ENCODE measurements at regions not wholly inside any gene's neighbourhood (a gene's known extent, or its start where the extent isn't known, plus 50 kb on each side); places are given as distances from the start of the nearest gene placed in this dataset.

DNA sequence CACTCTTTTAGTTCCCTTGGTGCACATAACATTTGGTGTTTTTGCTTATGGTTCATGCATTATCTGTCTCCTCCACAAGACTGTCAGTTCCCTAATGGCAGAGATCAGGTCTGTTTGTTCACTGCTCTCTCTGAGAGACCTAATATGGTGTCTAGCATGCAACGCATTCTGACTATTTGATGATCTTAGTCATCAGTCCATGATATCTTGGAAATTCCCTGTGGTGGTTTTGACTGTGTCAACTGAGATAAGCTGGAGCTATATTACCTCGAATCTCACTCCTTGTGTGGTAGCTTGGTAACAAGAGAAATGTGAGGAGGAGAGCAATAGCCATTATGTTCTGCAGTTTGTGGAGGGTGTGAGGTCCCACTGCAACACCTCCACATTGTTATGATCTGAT is 229.8 kb downstream of the FRK start:
- BruUV-seq (replicated peaks): no TSS peak
- no peak for TF ChIP-seq EZH2 (IDR thresholded peaks at IDR 0.05; ENCODE audit: borderline replicate concordance, low read depth, low read length, poor library complexity, severe bottlenecking)
- TF ChIP-seq, protein P1, sequence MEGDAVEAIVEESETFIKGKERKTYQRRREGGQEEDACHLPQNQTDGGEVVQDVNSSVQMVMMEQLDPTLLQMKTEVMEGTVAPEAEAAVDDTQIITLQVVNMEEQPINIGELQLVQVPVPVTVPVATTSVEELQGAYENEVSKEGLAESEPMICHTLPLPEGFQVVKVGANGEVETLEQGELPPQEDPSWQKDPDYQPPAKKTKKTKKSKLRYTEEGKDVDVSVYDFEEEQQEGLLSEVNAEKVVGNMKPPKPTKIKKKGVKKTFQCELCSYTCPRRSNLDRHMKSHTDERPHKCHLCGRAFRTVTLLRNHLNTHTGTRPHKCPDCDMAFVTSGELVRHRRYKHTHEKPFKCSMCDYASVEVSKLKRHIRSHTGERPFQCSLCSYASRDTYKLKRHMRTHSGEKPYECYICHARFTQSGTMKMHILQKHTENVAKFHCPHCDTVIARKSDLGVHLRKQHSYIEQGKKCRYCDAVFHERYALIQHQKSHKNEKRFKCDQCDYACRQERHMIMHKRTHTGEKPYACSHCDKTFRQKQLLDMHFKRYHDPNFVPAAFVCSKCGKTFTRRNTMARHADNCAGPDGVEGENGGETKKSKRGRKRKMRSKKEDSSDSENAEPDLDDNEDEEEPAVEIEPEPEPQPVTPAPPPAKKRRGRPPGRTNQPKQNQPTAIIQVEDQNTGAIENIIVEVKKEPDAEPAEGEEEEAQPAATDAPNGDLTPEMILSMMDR (conservative IDR thresholded peaks at IDR 0.05; ENCODE audit: low read depth, low read length): no peak
- intact Hi-C loops (cut with micrococcal nuclease; ENCODE audit: unreplicated experiment): no loop called here
- ChIA-PET CTCF (no interaction called here), POLR2A (ENCODE audit: low non-redundant PET) (no interaction called here)
- H3K9me3 ChIP-seq (ENCODE audit: low read depth, low read length, poor library complexity, severe bottlenecking): no peaks in the 10 kb centered on the region
- H3K27ac ChIP-seq (ENCODE audit: low read depth, low read length, poor library complexity, severe bottlenecking): no peak overlapping the region
- H3K36me3 ChIP-seq (ENCODE audit: insufficient read depth, low read length, poor library complexity, severe bottlenecking): no peaks in the 10 kb centered on the region
- H3K4me1 ChIP-seq (ENCODE audit: insufficient read depth, low read length, poor library complexity, severe bottlenecking): no peaks in the 10 kb centered on the region
- no peak for DNase-seq (ENCODE audit: low spot score)
- H3K27me3 ChIP-seq (replicated peaks; ENCODE audit: insufficient read depth, low read depth, low read length, poor library complexity): no peaks in the 10 kb centered on the region
- no peak overlapping the region for H3K4me3 ChIP-seq (ENCODE audit: low read depth, low read length, poor library complexity, severe bottlenecking)

GRCh38 chr6:115821798-115822197 is 238.9 kb downstream of the FRK start:
- no TSS peak for BruUV-seq (replicated peaks)
- H3K4me3 ChIP-seq (ENCODE audit: low read depth, low read length, poor library complexity, severe bottlenecking): no peak overlapping the region
- TF ChIP-seq, protein P1 (conservative IDR thresholded peaks at IDR 0.05; ENCODE audit: low read depth, low read length): no peak
- no peak for TF ChIP-seq EZH2 (IDR thresholded peaks at IDR 0.05; ENCODE audit: borderline replicate concordance, low read depth, low read length, poor library complexity, severe bottlenecking)
- no peaks in the 10 kb centered on the region for H3K36me3 ChIP-seq (ENCODE audit: insufficient read depth, low read length, poor library complexity, severe bottlenecking)
- H3K9me3 ChIP-seq (ENCODE audit: low read depth, low read length, poor library complexity, severe bottlenecking): no peaks in the 10 kb centered on the region
- intact Hi-C loops (cut with micrococcal nuclease; ENCODE audit: unreplicated experiment): no loop called here
- ChIA-PET CTCF (no interaction called here), POLR2A (ENCODE audit: low non-redundant PET) (no interaction called here)
- no peak overlapping the region for H3K27ac ChIP-seq (ENCODE audit: low read depth, low read length, poor library complexity, severe bottlenecking)
- H3K4me1 ChIP-seq (ENCODE audit: insufficient read depth, low read length, poor library complexity, severe bottlenecking): no peaks in the 10 kb centered on the region
- no peak for DNase-seq (ENCODE audit: low spot score)
- no peaks in the 10 kb centered on the region for H3K27me3 ChIP-seq (replicated peaks; ENCODE audit: insufficient read depth, low read depth, low read length, poor library complexity)

- intact Hi-C loops (cut with micrococcal nuclease; ENCODE audit: unreplicated experiment): no loop called here
Measured at GRCh38 chr6:115819506-115819905, 241.2 kb downstream of the FRK start.

More at GRCh38 chr6:115819506-115819905, 241.2 kb downstream of the FRK start:
- no peak overlapping the region for H3K27ac ChIP-seq (ENCODE audit: low read depth, low read length, poor library complexity, severe bottlenecking)
- no peaks in the 10 kb centered on the region for H3K27me3 ChIP-seq (replicated peaks; ENCODE audit: insufficient read depth, low read depth, low read length, poor library complexity)
- TF ChIP-seq, protein P1 (conservative IDR thresholded peaks at IDR 0.05; ENCODE audit: low read depth, low read length): no peak
- no peak for TF ChIP-seq EZH2 (IDR thresholded peaks at IDR 0.05; ENCODE audit: borderline replicate concordance, low read depth, low read length, poor library complexity, severe bottlenecking)
- no peaks in the 10 kb centered on the region for H3K36me3 ChIP-seq (ENCODE audit: insufficient read depth, low read length, poor library complexity, severe bottlenecking)
- peak; percentile 54 for DNase-seq (ENCODE audit: low spot score)
- H3K4me1 ChIP-seq (ENCODE audit: insufficient read depth, low read length, poor library complexity, severe bottlenecking): no peaks in the 10 kb centered on the region
- no peak overlapping the region for H3K4me3 ChIP-seq (ENCODE audit: low read depth, low read length, poor library complexity, severe bottlenecking)
- POLR2A ChIA-PET (ENCODE audit: low non-redundant PET): no interaction called here
- H3K9me3 ChIP-seq (ENCODE audit: low read depth, low read length, poor library complexity, severe bottlenecking): no peaks in the 10 kb centered on the region
- BruUV-seq (replicated peaks): no TSS peak
- CTCF ChIA-PET: no interaction called here

Measured in A673 (cell line).